HTR-8/SVneo (cell line): ENCODE measurements at regions not wholly inside any gene's neighbourhood (a gene's known extent, or its start where the extent isn't known, plus 50 kb on each side); places are given as distances from the start of the nearest gene placed in this dataset.
"Not testable (repeated sequence)": the region's sequence is repeated elsewhere in the genome, so short reads cannot be mapped to it uniquely, and the experiment has no call there.

Source experiments
- DNase-seq: peaks from one replicate; pipeline ENCODE4 v3.0.0; 2011; ENCODE audit warnings: low spot score, mixed read lengths; ENCODE audit not compliant: insufficient read length
- FAIRE-seq: peaks from 2 replicates; lab custom pipeline; 2011; peaks lifted over from hg19 to GRCh38; lab: Jason Lieb, UNC

DNA sequence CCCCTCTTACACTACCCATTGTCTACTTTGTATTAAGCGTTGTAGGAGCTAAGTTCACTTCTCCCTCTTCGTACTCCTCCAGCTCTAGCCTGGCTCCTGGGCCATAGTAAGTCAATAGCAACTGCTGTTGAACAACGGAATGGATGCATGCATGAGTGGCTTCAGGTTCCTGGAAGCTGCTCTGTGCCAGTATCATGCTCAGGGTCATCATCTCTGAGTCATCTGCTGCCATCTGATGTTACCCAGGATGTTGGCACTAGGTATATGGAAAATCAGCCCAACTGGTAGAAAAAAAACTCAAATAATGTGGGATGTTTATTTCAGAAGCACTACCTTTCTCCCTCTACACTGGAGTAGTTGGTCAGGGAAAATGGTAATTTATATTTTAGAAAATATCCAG is 536.8 kb downstream of the NPIPA7 start:
- FAIRE-seq = no peak
- DNase-seq = no peak

DNA sequence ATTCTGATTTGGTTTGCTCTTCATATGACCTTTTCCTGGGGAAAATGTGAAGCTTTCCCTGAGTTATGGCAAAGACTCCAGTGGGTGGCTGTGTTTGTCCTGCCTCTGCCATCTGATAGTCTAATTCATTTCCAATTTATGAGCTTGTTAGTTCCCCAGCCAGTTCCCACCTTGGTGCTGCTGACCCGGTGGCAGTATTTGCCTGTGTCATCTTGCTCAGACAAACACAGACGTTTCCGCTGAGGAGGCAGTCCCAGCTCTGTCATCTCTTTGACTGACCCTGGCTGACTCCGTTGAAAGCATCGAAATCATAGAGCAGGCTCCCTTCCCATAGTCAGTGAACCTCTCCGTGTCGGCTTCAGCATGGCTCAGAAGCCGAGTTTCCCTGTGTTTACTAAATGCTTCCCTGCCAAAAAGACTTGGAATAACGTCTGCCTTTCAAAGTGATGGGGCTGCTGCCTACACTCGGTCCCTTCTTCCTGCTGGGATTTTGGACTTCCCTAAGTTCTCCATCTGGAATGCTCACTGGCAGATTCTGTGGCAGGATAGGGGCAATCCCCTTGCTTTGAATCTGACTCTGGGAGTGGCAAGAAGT is 538.3 kb downstream of the NPIPA7 start:
- DNase-seq (no peak), FAIRE-seq (no peak)

DNA sequence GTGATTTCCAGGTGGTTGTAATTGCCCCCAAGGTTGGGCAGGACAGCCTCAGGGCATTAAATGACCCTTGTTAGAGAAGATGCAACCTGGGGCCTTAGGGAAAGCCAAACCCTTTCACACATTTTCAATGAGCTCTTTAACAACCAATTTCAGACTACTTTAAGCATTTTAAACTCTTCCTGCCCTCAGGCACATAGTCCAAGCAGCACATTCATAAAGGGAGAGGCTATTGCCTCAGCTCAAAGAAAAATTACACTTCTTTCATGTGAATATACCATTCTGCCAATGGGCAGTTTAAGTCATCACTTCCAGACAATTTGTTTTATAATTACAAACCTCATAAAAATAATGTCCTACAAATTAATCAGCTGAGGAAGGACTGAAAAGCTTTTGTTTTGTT is 544.5 kb downstream of the NPIPA7 start:
- no peak for DNase-seq
- FAIRE-seq = no peak

DNA sequence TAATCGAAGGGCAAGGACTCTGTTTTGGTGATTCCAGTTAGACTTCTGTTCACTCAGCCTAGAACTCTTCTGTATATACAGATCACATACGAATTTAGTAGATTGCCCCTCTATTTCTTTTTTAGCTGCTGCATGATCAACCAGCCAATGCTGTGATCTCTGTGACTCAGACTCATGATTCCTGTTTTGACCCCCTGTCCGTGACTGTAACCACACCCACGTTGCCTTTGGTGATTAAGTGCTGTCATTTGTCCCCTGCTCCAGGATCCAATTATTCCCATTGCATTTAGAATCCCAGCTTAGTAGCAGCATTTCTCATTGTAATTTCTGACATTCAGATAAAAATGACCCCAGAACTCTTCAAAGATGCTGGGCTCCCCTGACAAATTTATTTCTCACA is 545.7 kb downstream of the NPIPA7 start:
- FAIRE-seq (no peak), DNase-seq (no peak)

DNA sequence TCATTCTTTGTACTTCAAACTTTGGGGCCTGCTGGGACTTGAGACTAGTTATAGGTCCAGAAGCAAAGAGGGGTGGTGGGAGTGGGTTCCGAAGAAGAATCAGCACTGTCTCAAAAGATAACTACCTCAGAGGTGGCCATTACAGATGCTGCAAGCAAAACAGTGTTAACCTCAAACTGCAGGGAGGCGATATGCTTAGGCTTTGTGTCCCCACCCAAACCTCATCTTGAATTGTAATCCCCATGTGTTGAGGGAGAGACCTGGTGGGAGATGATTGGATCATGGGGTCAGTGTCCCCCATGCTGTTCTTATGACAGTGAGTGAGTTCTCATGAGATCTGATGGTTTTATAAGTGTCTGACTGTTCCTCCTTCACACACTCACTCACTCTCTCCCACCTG is 545.3 kb downstream of the XYLT1 start:
- FAIRE-seq (no peak), DNase-seq (no peak)

DNA sequence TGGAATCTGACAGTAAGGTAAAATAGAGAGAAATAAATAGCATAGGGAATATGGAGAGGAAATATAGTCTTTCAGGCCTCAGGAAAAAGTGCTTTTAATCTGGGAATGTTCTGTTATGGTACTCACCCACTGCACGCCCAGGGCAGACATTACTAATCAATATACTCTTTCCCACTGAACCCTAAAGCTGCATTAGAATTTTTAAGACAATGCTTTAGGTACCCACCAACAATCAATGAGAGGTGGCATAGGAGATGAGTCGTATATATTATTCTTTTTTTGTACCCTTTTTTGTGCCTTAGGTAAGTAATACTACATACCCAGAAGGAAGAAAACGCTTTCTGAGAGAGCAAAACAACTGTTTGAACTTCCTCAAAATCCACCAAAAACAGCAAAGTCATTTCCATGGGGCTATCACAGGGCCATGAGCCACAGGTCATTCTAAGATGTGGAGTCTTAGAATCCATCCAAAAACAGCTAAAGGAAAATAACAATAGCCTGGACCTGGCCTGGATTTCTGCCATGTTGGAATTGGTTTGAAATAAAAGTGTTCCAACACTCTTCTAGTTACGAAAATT is 542.1 kb downstream of the XYLT1 start:
- no peak for FAIRE-seq
- DNase-seq = no peak

DNA sequence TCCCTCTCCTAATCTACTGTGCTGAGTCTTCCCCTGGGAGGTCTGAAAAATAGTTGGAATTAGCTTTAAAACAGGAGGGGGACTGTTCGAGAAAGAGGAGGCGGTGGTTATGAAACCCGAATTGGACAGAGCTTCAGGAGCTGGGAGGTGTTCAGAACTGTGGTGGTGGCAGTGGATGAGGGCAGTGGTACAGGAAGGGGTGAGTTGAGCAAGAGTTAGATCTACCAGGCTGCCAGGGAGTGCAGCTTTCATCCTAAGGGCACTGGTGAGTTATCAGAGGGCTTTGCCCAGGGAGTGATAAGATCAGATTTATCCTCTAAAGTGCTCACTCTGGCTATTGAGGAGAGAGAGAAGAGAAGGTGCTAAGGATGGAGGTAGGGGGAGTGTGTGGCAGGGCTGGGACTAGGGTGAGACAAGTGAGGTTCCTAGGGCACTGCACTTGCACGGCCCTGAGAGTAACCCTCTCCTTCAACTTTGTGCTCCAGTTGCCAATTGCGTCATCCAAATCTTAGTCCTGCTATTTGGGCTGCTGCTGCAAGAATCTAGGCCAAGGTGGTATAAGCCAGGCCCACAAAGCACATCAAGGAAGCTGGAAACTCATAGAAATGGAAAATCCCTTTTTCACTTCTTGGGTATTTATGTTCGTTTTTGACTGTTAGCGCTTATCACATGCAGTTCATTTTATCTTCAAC is 540.3 kb downstream of the XYLT1 start:
- no peak for FAIRE-seq
- DNase-seq = no peak

DNA sequence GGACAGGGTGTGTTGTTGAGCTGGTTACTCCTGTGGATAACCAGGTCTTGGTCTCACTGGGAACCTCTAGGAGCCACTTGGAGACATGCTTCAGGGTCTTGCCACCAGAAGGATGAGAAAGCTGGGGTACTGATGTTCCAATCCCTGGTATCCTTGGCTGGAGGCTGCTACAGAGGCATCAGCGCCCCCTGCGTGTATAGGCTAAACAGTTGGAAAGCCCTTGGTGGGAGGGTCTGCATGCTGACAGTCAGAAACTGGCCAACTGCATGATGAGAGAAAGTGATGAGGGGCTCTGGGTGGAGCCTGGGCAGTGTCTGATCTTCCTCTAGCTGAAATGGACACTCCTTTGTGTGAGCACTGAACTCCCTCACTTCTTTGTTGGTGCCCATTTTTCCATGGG is 536.9 kb downstream of the XYLT1 start:
- FAIRE-seq (no peak), DNase-seq (no peak)

DNA sequence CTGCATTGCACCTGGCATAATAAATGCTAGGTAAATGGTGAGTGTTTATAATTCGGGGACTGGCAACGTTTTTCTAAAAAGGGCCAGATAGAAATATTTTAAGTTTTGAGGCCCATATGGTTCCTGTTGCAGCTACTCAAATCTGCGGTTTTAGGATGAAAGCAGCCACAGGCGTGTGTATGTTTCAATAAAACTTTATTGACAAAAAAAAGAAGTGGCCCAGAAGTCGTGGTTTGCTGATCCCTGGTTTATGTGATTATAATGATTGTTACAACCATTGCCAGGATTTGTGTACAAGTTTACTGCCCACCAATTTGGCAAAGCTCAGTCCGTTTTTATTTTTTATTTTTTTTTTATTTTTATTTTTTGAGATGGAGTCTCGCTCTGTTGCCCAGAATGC is 536.1 kb downstream of the XYLT1 start:
- no peak for FAIRE-seq

DNA sequence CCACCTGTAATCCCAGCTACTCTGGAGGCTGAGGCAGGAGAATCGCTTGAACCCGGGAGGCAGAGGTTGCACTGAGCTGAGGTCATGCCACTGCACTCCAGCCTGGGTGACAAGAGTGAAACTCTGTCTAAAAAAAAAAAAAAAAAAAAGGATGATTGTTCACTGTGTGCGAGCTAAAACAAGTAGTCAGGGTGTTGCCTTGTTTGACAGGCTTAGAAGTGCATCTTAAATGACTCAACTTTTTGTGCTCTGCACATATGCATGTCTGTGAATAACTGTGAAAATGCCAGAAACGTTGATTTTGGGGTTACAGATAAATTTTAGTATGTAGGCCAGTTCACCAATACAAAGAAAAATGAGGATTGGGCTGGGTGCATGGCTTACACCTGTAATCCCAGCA is 534.9 kb downstream of the XYLT1 start:
- FAIRE-seq, DNase-seq: not testable (repeated sequence)

More for the DNA sequence above, 536.1 kb downstream of the XYLT1 start:
- no peak for DNase-seq

DNA sequence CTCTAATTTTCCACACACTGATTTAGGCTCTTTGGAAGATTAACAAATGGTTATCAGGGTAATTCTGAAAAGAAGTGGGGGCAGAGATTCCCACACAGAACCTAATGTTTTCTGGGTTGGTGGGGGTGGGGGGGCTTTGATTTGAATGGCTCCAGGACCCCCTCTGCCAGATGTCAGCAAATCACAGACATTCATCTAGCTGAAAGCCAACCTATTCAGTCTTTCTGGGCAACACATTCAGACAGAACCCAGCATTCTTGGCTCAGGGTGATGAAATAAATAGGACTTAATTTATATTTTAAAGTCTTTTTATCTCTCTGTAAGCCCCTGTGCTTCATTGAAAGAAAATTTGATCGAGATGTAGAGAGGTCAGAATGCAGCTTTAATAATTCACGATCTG is 533.2 kb downstream of the XYLT1 start:
- DNase-seq = no peak

DNA sequence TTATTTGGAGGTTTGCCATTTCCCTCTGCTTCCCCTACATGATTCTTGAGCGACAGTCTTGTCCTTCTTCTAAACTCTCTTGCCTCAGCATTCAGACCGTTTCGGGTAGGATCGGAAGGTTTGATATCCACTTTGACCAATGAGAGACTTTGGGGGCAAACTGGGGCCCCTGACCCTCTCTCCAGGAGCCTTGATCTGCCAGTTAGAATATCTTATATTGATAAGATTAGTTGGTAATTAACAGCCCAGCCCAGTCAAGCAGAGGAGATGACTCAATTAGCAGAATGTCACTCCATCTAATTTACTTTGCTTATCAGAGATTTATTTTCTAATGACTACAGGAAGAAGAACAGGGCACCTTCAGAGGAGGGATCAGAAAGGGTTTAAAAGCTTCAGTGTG is 532.8 kb downstream of the XYLT1 start:
- no peak for FAIRE-seq
- no peak for DNase-seq

More for the DNA sequence above, 533.2 kb downstream of the XYLT1 start:
- no peak for FAIRE-seq

DNA sequence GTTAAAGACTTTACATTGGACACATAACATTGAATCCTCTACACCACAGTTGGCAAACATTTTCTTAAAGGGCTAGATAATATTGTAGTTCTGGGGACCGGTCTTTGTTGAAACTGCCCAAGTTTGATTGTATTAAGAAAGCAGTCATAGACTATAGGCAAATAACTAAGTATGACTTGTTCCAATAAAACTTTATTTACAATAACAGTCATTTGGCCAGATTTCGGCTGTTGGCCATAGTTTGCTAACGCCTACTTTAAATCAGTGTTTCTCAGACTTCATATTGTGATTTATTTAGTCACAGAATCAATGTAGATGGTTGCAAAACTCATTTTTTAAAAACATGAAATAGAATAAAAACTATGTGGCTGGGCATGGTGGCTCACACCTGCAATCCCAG is 531.8 kb downstream of the XYLT1 start:
- FAIRE-seq (no peak), DNase-seq (no peak)

DNA sequence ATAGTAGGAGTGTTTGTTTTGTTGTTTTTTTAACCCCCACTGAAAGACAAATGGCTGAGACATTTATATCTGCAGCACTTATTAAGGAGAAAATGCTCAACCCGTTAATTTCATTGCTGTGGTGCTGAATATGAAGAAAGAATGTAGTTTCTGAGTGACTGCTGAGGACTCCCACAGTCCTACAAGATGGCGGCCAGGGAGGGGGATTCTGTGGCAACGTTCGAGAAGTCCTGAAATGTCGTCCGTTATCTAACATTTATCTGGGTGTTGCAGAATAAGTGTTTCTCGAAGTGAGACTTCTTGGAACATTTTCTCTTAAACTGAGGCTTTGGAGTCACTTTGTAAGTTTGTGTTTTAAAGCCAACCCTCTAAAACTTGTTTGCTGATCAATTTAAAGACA is 530.4 kb downstream of the XYLT1 start:
- DNase-seq (no peak), FAIRE-seq (no peak)

DNA sequence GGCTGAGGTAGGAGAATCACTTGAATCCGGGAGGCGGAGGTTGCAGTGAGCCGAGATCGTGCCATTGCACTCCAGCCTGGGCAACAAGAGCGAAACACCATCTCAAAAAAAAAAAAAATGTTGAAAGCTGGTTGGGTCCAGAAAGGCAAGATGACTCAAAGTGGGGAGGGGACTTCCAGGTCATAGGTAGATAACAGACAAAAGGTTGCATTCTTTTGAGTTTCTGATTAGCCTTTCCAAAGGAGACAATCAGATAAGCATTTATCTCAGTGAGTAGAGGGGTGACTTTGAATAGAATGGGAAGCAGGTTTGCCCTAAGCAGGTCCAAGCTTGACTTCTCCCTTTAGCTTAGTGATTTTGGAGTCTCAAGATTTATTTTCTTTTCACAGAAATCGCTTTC is 527.9 kb downstream of the XYLT1 start:
- DNase-seq, FAIRE-seq: not testable (repeated sequence)

DNA sequence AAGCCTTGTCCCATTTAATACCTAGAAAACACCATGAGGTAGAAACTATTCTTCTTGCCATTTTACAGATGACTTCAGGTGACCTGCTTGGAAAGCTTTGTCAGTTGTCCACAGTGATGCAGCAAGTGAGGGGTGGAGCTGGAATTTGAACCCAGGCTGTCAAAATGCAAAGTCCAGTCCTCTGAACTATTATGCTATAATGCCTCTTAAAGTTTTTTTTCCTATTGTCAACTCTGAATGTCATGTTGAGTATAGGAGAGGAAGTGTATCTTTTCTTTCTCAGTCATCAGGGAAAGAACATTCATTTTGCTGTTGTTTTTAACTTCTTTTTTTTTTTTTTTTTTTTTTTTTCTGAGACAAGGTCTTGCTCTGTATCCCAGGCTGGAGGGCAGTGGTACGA is 525.6 kb downstream of the XYLT1 start:
- no peak for FAIRE-seq
- no peak for DNase-seq

DNA sequence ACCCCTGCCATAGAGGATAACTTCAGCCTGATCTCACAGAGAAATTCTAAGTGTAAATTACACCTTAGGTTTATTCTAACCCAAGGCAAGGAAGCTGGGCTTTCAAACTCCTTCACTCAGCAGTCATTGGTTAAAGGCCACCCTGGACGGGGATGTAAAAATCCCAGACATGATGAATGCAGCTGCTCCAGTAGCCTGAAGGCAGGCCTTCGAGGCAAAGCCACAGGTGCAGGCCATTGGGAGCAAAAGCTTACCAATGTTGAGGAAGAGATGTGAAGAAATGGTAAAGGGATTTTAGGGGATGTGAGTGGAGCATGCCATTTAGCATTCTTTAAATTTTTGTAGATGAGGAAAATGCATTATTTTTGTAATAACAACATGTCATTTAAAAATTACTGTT is 514.4 kb downstream of the XYLT1 start:
- no peak for DNase-seq
- FAIRE-seq = no peak

DNA sequence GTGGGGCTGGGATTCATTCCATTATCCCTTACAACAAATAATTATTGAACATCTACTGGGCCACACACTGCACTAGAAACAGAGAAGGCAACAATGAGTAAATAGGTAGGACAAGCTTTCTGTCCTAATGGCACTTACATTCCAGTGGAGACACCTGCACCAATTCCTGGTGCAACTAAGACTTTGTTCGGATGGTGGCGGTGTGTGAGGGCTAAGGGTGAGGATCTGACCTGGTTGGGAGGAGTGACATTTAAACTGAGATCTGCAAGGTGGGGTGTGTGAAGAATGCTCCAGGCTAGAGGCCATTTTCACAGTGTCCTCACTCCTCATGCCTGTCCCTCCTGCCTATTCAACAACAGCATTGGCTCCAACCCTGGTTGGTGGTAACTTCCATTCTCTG is 510.0 kb downstream of the XYLT1 start:
- DNase-seq (no peak), FAIRE-seq (no peak)

DNA sequence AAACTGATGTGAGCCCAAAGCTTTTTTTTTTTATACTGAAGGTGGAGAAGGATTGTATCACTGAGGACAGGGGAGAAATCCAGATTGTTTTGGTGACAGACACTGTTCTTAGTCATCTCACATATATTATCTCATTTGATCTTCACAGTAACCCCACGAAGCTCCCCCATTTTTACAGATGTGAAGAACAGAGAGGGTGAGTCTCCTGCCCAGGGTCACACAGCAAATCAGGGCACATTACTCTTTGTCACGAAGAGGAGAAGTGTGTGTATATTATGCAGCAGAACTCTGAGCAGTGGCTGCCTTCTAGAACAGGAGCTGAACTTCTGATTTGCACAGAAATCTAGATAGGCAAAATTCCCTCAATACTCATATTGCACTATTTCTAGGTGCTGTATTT is 504.3 kb downstream of the XYLT1 start:
- no peak for DNase-seq
- no peak for FAIRE-seq

DNA sequence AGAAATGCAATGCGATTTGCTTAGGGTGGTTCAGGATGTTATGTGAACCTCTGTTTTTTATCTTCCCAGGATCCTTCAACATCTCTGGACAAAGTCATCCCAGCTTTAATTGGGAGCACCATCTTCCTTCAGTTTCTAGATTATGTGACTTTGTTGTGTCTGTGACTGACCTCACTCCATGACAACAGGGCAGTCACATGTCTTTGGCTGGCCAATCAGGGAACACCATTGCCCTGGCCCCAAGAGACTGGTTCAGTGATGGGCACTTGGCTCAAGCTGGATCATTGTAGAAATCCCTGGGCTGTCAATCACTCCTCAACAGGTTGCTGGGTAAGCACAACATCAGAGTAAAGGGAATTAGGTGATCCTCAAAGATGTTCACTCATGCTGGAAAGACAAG is 499.7 kb downstream of the XYLT1 start:
- DNase-seq (no peak), FAIRE-seq (no peak)

DNA sequence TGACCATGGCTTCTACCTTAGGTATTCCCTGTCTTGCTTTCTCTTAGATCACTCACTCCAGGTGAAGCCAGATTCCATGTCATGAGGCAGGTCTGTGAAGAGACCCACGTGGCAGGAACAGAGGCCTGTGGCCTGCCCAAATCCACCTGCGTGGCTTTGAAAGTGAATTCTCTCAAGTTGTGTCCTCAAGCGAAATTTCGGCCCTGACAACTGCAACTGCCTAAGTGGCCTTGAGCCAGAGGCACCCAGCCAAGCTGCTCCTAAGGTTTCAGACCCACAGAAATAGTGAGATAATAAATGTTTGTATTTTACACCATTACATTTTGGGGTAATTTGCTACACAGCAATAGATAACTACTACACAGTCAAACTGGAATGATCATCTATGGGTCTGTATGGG is 497.9 kb downstream of the XYLT1 start:
- DNase-seq = no peak
- no peak for FAIRE-seq
